Fibroblast of the aortic adventitia (primary cell): ENCODE measurements at regions not wholly inside any gene's neighbourhood (a gene's known extent, or its start where the extent isn't known, plus 50 kb on each side); places are given as distances from the start of the nearest gene placed in this dataset.
A peak's percentile ranks its signal among the peaks of the same experiment; 100 is the strongest.
"Not testable (repeated sequence)": the region's sequence is repeated elsewhere in the genome, so short reads cannot be mapped to it uniquely, and the experiment has no call there.

ENCODE experiments used
- DNase-seq: peaks from one replicate; pipeline ENCODE4 v3.0.0-alpha.2; 2010; ENCODE audit warnings: low read depth
- H3K4me3 ChIP-seq: 2 replicates; pipeline ENCODE4 v1.5.1; 2011; ENCODE audit warnings: low read depth, mild to moderate bottlenecking, control low read depth, low read length, moderate library complexity
- CTCF ChIP-seq: IDR thresholded peaks from 2 replicates; pipeline ENCODE4 v1.5.1; 2011; ENCODE audit warnings: mild to moderate bottlenecking, low read length, control low read depth, inconsistent platforms; ENCODE audit not compliant: insufficient read depth

- DNase-seq = no peak
- H3K4me3 ChIP-seq = no peak overlapping the region
- TF ChIP-seq CTCF = no peak
These were observed 174.2 kb downstream of the PTPRU start for GRCh38 chr1:29410476-29410875.

- TF ChIP-seq CTCF = no peak
- no peak overlapping the region for H3K4me3 ChIP-seq
- no peak for DNase-seq
These were observed 173.3 kb downstream of the PTPRU start for GRCh38 chr1:29409616-29410015.

GRCh38 chr1:29408831-29409605, 172.7 kb downstream of the PTPRU start:
- no peak for DNase-seq
- TF ChIP-seq CTCF = no peak

GRCh38 chr1:29406814-29407213, 170.5 kb downstream of the PTPRU start:
- no peak for DNase-seq
- no peak for TF ChIP-seq CTCF
- H3K4me3 ChIP-seq = no peak overlapping the region

More at GRCh38 chr1:29408831-29409605, 172.7 kb downstream of the PTPRU start:
- no peak overlapping the region for H3K4me3 ChIP-seq

- DNase-seq = not testable (repeated sequence)
These were observed 163.9 kb downstream of the PTPRU start for GRCh38 chr1:29400203-29400602.

GRCh38 chr1:29399465-29399864, 163.1 kb downstream of the PTPRU start:
- H3K4me3 ChIP-seq = no peak overlapping the region
- DNase-seq = no peak
- TF ChIP-seq CTCF = no peak

More at GRCh38 chr1:29400203-29400602, 163.9 kb downstream of the PTPRU start:
- not testable (repeated sequence) for H3K4me3 ChIP-seq

- DNase-seq = peak; percentile 54
- no peak for TF ChIP-seq CTCF
- no peak overlapping the region for H3K4me3 ChIP-seq
These were observed 162.1 kb downstream of the PTPRU start for GRCh38 chr1:29398431-29398830.
